ENCODE measurements at regions not wholly inside any gene's neighbourhood (a gene's known extent, or its start where the extent isn't known, plus 50 kb on each side); places are given as distances from the start of the nearest gene placed in this dataset.

DNA sequence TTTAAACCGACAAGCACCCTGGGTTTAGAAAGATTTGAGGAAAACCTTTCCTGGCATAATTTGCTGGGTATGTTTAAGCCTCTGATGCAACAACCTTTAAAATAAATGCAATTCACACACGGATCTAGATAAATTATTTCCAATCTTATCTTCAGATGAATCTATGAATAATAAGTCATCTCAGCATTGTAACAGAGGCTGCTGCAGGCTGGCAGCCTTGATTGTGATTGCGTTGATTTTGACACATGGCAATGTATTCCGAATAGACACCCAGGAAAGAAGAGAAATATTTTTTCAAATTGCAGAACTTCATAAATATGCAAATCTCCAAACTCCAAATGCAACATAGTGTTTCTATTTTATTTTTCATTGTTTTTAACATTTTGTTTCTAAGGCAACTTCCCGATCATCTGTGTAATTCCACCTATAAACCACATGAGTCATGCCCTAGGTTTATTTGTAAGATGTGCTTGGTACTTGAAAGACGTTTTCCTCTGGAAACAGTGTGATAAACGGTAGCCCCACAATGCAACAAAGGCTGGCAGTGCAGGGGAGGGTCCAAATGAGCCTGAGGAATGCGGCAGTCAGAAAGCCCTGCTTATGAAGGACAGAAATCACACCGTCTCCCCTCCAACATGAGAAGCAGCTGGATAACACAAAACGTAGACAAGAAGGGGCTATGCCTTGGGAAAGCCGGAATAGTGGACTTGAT is 359.0 kb downstream of the BRD1 start:
- H3K9me2 ChIP-seq (replicated peaks; ENCODE audit: control insufficient read depth, low read length): no peaks in the 10 kb centered on the region
- no peak overlapping the region for H3K27ac ChIP-seq (ENCODE audit: low read depth, low read length)
- H3K36me3 ChIP-seq (ENCODE audit: control insufficient read depth, low read length): no peaks in the 10 kb centered on the region
- no peak overlapping the region; the same call in 1 of the 2 replicates for H3K4me2 ChIP-seq (ENCODE audit: low read length)
- no peaks in the 10 kb centered on the region for H4K20me1 ChIP-seq (ENCODE audit: control insufficient read depth, insufficient read depth, low read depth, low read length)
- peaks cover 29% of the 10 kb centered on the region for H3K4me1 ChIP-seq (ENCODE audit: control insufficient read depth, low read length)
- peaks cover 4% of the 10 kb centered on the region; the same call in 1 of the 2 replicates for H3F3A ChIP-seq (ENCODE audit: control insufficient read depth, insufficient read depth)
- no peaks in the 10 kb centered on the region for H3K27me3 ChIP-seq (ENCODE audit: control insufficient read depth, low read length)
- no peaks in the 10 kb centered on the region for H3K9me3 ChIP-seq (ENCODE audit: control insufficient read depth, insufficient read depth, low read length)
- no peak for TF ChIP-seq EZH2phosphoT487 (IDR thresholded peaks at IDR 0.05; ENCODE audit: borderline replicate concordance, low read length)
- TF ChIP-seq, protein P1, sequence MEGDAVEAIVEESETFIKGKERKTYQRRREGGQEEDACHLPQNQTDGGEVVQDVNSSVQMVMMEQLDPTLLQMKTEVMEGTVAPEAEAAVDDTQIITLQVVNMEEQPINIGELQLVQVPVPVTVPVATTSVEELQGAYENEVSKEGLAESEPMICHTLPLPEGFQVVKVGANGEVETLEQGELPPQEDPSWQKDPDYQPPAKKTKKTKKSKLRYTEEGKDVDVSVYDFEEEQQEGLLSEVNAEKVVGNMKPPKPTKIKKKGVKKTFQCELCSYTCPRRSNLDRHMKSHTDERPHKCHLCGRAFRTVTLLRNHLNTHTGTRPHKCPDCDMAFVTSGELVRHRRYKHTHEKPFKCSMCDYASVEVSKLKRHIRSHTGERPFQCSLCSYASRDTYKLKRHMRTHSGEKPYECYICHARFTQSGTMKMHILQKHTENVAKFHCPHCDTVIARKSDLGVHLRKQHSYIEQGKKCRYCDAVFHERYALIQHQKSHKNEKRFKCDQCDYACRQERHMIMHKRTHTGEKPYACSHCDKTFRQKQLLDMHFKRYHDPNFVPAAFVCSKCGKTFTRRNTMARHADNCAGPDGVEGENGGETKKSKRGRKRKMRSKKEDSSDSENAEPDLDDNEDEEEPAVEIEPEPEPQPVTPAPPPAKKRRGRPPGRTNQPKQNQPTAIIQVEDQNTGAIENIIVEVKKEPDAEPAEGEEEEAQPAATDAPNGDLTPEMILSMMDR (IDR thresholded peaks at IDR 0.05; ENCODE audit: low read depth, low read length, poor library complexity, severe bottlenecking): no peak
- H3K4me3 ChIP-seq (ENCODE audit: low read length): no peak overlapping the region
- no peaks in the 10 kb centered on the region for H3K79me2 ChIP-seq (ENCODE audit: control insufficient read depth, low read length)

DNA sequence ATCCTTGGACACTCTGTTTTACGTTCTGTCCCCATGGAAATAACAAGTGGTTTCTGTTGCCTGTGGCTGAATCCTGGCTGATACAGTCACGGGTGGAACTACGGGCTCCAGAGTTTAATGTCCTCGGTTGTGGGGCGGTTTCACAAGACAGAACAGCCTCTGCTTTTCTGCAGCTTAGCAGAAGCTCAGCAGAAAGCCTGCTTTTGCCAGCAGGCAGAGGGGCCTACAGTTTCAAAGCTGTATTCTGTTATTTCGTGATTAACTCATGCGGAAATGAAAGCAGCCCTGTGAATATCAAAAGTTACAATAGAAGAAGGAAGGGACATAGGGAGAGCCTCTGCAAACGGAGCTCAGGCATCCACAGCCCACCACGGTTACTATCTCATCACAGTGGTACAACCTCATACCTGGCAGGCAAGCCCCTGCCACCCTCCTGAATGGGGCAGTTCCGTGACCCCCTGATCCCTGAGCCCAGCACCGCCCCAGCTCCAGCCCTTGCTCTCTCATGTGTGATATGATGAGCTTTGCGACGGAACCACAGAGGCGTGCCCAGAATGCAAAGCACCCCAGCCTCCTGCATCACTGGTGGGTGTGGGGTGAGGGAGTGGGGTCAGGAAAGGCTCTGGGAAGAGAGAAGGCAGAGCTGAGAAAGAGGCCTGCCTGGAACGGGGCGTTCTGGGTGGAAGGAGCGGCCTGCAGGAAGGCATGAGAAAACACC is 360.6 kb downstream of the BRD1 start:
- Histone ChIP-seq H3K4me2 (ENCODE audit: low read length) (peak overlapping the region; percentile 59), H3K27ac (ENCODE audit: low read depth, low read length) (peak overlapping the region; percentile 80), H3K79me2 (ENCODE audit: control insufficient read depth, low read length) (no peaks in the 10 kb centered on the region)

DNA sequence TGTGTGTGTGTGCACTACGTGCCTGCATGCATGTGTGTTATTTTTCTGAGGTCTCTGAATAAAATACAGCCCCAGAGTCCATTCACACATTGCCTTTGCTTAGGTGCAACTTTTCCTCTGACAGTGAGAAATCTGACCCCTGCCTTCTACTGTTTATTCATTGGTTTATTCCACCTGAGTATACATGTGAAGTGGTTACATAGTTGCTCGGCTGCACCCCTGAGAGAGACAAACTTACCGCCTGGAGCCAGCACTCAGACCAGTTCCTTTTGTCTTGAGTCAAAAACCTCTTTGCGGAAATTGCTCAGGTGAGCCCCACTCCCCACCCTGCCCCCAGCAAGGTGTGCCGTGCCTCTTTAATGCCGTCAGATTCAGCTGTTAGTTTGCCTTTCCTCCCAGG is 363.6 kb downstream of the BRD1 start:
- no peaks in the 10 kb centered on the region for H3K27me3 ChIP-seq (ENCODE audit: control insufficient read depth, low read length)
- H3K27ac ChIP-seq (ENCODE audit: low read depth, low read length): no peak overlapping the region
- no peaks in the 10 kb centered on the region for H3K9me2 ChIP-seq (replicated peaks; ENCODE audit: control insufficient read depth, low read length)
- H3K9me3 ChIP-seq (ENCODE audit: control insufficient read depth, insufficient read depth, low read length): no peaks in the 10 kb centered on the region
- H3K4me1 ChIP-seq (ENCODE audit: control insufficient read depth, low read length): peaks cover 58% of the 10 kb centered on the region
- no peaks in the 10 kb centered on the region for H3K79me2 ChIP-seq (ENCODE audit: control insufficient read depth, low read length)
- no peak overlapping the region for H3K4me2 ChIP-seq (ENCODE audit: low read length)
- no peak overlapping the region for H3K4me3 ChIP-seq (ENCODE audit: low read length)
- TF ChIP-seq EZH2phosphoT487 (IDR thresholded peaks at IDR 0.05; ENCODE audit: borderline replicate concordance, low read length): no peak
- TF ChIP-seq, protein P1 (IDR thresholded peaks at IDR 0.05; ENCODE audit: low read depth, low read length, poor library complexity, severe bottlenecking): no peak
- H3K36me3 ChIP-seq (ENCODE audit: control insufficient read depth, low read length): no peaks in the 10 kb centered on the region
- H4K20me1 ChIP-seq (ENCODE audit: control insufficient read depth, insufficient read depth, low read depth, low read length): no peaks in the 10 kb centered on the region
- no peaks in the 10 kb centered on the region for H3F3A ChIP-seq (ENCODE audit: control insufficient read depth, insufficient read depth)

More for the DNA sequence above, 360.6 kb downstream of the BRD1 start:
- no peaks in the 10 kb centered on the region for H3F3A ChIP-seq (ENCODE audit: control insufficient read depth, insufficient read depth)
- no peaks in the 10 kb centered on the region for H3K9me3 ChIP-seq (ENCODE audit: control insufficient read depth, insufficient read depth, low read length)
- H3K36me3 ChIP-seq (ENCODE audit: control insufficient read depth, low read length): no peaks in the 10 kb centered on the region
- H3K27me3 ChIP-seq (ENCODE audit: control insufficient read depth, low read length): no peaks in the 10 kb centered on the region
- H3K4me3 ChIP-seq (ENCODE audit: low read length): peak overlapping the region; percentile 46
- H3K9me2 ChIP-seq (replicated peaks; ENCODE audit: control insufficient read depth, low read length): no peaks in the 10 kb centered on the region
- peaks cover 30% of the 10 kb centered on the region for H3K4me1 ChIP-seq (ENCODE audit: control insufficient read depth, low read length)
- H4K20me1 ChIP-seq (ENCODE audit: control insufficient read depth, insufficient read depth, low read depth, low read length): no peaks in the 10 kb centered on the region
- TF ChIP-seq EZH2phosphoT487 (IDR thresholded peaks at IDR 0.05; ENCODE audit: borderline replicate concordance, low read length): no peak
- TF ChIP-seq, protein P1 (IDR thresholded peaks at IDR 0.05; ENCODE audit: low read depth, low read length, poor library complexity, severe bottlenecking): no peak
